ENCODE measurements at regions not wholly inside any gene's neighbourhood (a gene's known extent, or its start where the extent isn't known, plus 50 kb on each side); places are given as distances from the start of the nearest gene placed in this dataset.

- TF ChIP-seq, protein P1, sequence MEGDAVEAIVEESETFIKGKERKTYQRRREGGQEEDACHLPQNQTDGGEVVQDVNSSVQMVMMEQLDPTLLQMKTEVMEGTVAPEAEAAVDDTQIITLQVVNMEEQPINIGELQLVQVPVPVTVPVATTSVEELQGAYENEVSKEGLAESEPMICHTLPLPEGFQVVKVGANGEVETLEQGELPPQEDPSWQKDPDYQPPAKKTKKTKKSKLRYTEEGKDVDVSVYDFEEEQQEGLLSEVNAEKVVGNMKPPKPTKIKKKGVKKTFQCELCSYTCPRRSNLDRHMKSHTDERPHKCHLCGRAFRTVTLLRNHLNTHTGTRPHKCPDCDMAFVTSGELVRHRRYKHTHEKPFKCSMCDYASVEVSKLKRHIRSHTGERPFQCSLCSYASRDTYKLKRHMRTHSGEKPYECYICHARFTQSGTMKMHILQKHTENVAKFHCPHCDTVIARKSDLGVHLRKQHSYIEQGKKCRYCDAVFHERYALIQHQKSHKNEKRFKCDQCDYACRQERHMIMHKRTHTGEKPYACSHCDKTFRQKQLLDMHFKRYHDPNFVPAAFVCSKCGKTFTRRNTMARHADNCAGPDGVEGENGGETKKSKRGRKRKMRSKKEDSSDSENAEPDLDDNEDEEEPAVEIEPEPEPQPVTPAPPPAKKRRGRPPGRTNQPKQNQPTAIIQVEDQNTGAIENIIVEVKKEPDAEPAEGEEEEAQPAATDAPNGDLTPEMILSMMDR (IDR thresholded peaks at IDR 0.05; ENCODE audit: control insufficient read depth, extremely low read depth, insufficient read depth): no peak
- DNase-seq (ENCODE audit: low read depth): no peak
- H3K4me3 ChIP-seq (ENCODE audit: low read depth, low read length): no peak overlapping the region
These were observed 1067.4 kb downstream of the CNTNAP5 start for GRCh38 chr2:125092276-125093009.

- DNase-seq (ENCODE audit: low read depth): no peak
- TF ChIP-seq, protein P1 (IDR thresholded peaks at IDR 0.05; ENCODE audit: control insufficient read depth, extremely low read depth, insufficient read depth): no peak
- no peak overlapping the region for H3K4me3 ChIP-seq (ENCODE audit: low read depth, low read length)
These were observed 1070.7 kb downstream of the CNTNAP5 start for GRCh38 chr2:125095826-125096225.

DNA sequence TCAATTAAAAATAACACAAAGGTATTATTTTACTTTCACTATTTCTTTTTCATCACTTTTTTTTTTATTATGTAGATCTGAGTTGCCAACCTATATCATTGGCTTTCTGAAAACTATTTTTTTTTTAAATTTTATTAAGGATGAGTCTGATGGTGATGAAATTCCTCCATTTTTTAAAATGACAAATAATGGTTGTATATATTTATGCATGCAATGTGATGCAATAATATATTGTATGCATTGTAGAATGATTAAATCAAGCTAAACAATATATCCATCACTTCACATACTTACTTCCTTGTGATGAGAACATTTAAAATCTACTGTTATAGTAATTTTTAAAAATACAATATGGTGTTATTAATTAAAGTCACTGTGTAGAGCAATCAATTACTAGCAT is 1081.6 kb downstream of the CNTNAP5 start:
- TF ChIP-seq, protein P1 (IDR thresholded peaks at IDR 0.05; ENCODE audit: control insufficient read depth, extremely low read depth, insufficient read depth): no peak
- DNase-seq (ENCODE audit: low read depth): no peak
- no peak overlapping the region for H3K4me3 ChIP-seq (ENCODE audit: low read depth, low read length)

- DNase-seq (ENCODE audit: low read depth): no peak
- H3K4me3 ChIP-seq (ENCODE audit: low read depth, low read length): no peak overlapping the region
- TF ChIP-seq, protein P1 (IDR thresholded peaks at IDR 0.05; ENCODE audit: control insufficient read depth, extremely low read depth, insufficient read depth): no peak
These were observed 1082.4 kb downstream of the CNTNAP5 start for GRCh38 chr2:125107446-125107845.

DNA sequence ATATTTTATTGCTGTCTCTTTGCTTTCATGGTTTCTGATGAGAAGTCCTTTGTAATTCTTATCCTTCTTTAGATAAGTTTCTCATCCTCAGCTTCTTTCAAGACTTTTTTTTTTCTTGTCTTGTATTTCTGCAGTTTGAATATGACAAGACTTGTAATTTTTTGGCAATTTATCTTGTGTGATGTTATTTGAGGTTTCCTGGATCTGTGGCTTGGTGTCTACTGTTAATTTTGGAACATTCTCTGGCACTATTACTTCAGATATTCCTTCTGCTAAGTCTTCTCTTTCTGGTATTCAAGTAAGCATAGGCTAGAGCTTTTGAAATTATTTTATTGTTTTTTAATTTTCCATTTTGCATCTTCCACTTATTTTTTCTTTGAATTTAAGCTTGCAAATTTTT is 1083.2 kb downstream of the CNTNAP5 start:
- no peak for DNase-seq (ENCODE audit: low read depth)
- TF ChIP-seq, protein P1 (IDR thresholded peaks at IDR 0.05; ENCODE audit: control insufficient read depth, extremely low read depth, insufficient read depth): no peak
- H3K4me3 ChIP-seq (ENCODE audit: low read depth, low read length): no peak overlapping the region

DNA sequence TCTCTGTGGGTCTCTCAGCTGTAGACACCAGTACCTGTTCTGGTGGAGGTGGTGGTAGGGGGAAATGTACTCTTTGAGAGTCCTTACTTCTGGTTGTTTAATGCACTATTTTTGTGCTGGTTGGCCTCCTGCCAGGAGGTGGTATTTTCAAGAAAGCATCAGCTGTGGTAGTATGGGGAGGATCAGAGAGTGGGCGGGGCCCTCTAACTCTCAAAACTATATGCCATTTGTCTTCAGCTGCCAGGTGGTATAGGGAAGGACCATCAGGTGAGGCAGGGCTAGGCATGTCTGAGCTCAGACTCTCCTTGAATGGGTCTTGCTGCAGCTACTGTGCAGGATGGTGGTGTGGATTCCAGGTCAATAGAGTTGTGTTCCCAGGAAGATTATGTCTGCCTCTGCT is 1100.8 kb downstream of the CNTNAP5 start:
- TF ChIP-seq, protein P1 (IDR thresholded peaks at IDR 0.05; ENCODE audit: control insufficient read depth, extremely low read depth, insufficient read depth): no peak
- DNase-seq (ENCODE audit: low read depth): no peak
- no peak overlapping the region for H3K4me3 ChIP-seq (ENCODE audit: low read depth, low read length)

DNA sequence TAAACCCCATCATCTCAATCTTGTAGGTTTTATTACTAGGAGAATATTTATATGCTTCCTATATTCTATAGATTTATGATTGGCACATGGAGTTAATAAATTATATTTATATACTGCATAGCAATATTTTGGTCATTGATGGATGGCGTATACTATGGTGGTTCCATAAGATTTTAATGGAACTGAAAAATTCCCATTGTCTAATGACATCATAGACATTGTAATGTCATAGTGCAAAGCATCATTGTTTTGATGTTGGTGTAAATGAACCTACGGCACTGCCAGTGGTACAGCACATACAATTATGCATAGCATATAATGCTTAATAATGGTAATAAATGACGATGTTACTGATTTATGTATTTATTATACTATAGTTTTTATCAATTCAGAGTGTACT is 1135.9 kb downstream of the CNTNAP5 start:
- H3K4me3 ChIP-seq (ENCODE audit: low read depth, low read length): no peak overlapping the region
- DNase-seq (ENCODE audit: low read depth): no peak
- TF ChIP-seq, protein P1 (IDR thresholded peaks at IDR 0.05; ENCODE audit: control insufficient read depth, extremely low read depth, insufficient read depth): no peak
